IMR-90 (cell line): ENCODE measurements at regions not wholly inside any gene's neighbourhood (a gene's known extent, or its start where the extent isn't known, plus 50 kb on each side); places are given as distances from the start of the nearest gene placed in this dataset.

ENCODE experiments used
- ATAC-seq: fragments of 200-7000 bp; cut with Tn5 transposase; 2 replicates; pipeline ENCODE4 v1.9.1; 2020; ENCODE audit warnings: low read depth, mild to moderate bottlenecking, moderate library complexity
- BruUV-seq: library from RNA; stranded (reverse); fragments of 400-500 nt; replicated peaks from 2 replicates; lab custom pipeline; 2021; lab: Mats Ljungman, UMichigan
- CTCF ChIA-PET: fragments of 300-600 bp; formaldehyde crosslinking; extraction: SDS; loops from one replicate; lab custom pipeline; 2021; ENCODE audit warnings: antibody characterized with exemption; lab: Yijun Ruan, JAX
- POLR2A ChIA-PET: fragments of 300-600 bp; sonication (Branson Sonifier 250); formaldehyde crosslinking; loops from one replicate; lab custom pipeline; 2022; ENCODE audit warnings: antibody characterized with exemption; ENCODE audit not compliant: unreplicated experiment; lab: Charles Lee
- DNase-seq: peaks from one replicate; pipeline ENCODE4 v3.0.0; 2013
- H2AFZ ChIP-seq: replicated peaks from 2 replicates; pipeline ENCODE3; 2013; ENCODE audit warnings: low read length, mild to moderate bottlenecking; ENCODE audit not compliant: poor library complexity
- H2AK5ac ChIP-seq: 2 replicates; pipeline ENCODE4 v1.6.1; 2013; ENCODE audit warnings: low read depth, low read length, inconsistent platforms
- H2AK9ac ChIP-seq: replicated peaks from 2 replicates; pipeline ENCODE3; 2013; ENCODE audit warnings: mild to moderate bottlenecking, low read depth, low read length, moderate library complexity; ENCODE audit not compliant: poor library complexity
- H2BK120ac ChIP-seq: 2 replicates; pipeline ENCODE4 v1.6.1; 2013; ENCODE audit warnings: low read depth, low read length, inconsistent platforms
- H2BK15ac ChIP-seq: 3 replicates; pipeline ENCODE4 v1.6.1; 2013; ENCODE audit warnings: low read depth, low read length, inconsistent platforms
- H2BK20ac ChIP-seq: 2 replicates; pipeline ENCODE4 v1.6.1; 2013; ENCODE audit warnings: low read depth, mild to moderate bottlenecking, inconsistent platforms, low read length, moderate library complexity
- H2BK5ac ChIP-seq: 2 replicates; pipeline ENCODE4 v1.6.1; 2013; ENCODE audit warnings: mild to moderate bottlenecking, low read depth, low read length, inconsistent platforms; ENCODE audit not compliant: poor library complexity, severe bottlenecking
- H3K14ac ChIP-seq: replicated peaks from 2 replicates; pipeline ENCODE4 v1.6.1; 2013; ENCODE audit warnings: low read depth, low read length, inconsistent platforms
- H3K18ac ChIP-seq: 2 replicates; pipeline ENCODE4 v1.6.1; 2013; ENCODE audit warnings: low read depth, low read length, control low read depth
- H3K23ac ChIP-seq: 2 replicates; pipeline ENCODE4 v1.6.1; 2013; ENCODE audit warnings: low read depth, low read length, inconsistent platforms
- H3K27ac ChIP-seq: 2 replicates; pipeline ENCODE4 v1.5.1; 2013; ENCODE audit warnings: mild to moderate bottlenecking, control low read depth, low read length; ENCODE audit not compliant: insufficient read depth
- H3K27me3 ChIP-seq: 2 replicates; pipeline ENCODE4 v1.6.1; 2013; ENCODE audit warnings: low read length; ENCODE audit not compliant: control insufficient read depth, insufficient read depth
- H3K36me3 ChIP-seq: 2 replicates; pipeline ENCODE4 v1.6.1; 2013; ENCODE audit warnings: low read length, mixed read lengths; ENCODE audit not compliant: control insufficient read depth, insufficient read depth
- H3K4ac ChIP-seq: 2 replicates; pipeline ENCODE4 v1.6.1; 2013; ENCODE audit warnings: low read depth, low read length, inconsistent platforms
- H3K4me1 ChIP-seq: 2 replicates; pipeline ENCODE4 v1.6.1; 2013; ENCODE audit warnings: low read length, mixed read lengths; ENCODE audit not compliant: control insufficient read depth, insufficient read depth
- H3K4me2 ChIP-seq: 2 replicates; pipeline ENCODE4 v1.6.1; 2013; ENCODE audit warnings: low read depth, mild to moderate bottlenecking, control low read depth, low read length, moderate library complexity
- H3K4me3 ChIP-seq: 2 replicates; pipeline ENCODE4 v1.5.1; 2013; ENCODE audit warnings: low read depth, mild to moderate bottlenecking, control low read depth, low read length, moderate library complexity; ENCODE audit not compliant: insufficient read depth
- H3K56ac ChIP-seq: 2 replicates; pipeline ENCODE4 v1.6.1; 2013; ENCODE audit warnings: low read length, inconsistent platforms; ENCODE audit not compliant: insufficient read depth; ENCODE audit errors: extremely low read depth
- H3K79me1 ChIP-seq, 2 experiments: 2 replicates each; pipeline ENCODE4 v1.6.1; 2013; ENCODE audit warnings: low read length in 2 of 2, inconsistent platforms in 1 of 2, low read depth in 1 of 2
- H3K9ac ChIP-seq: 2 replicates; pipeline ENCODE4 v1.6.1; 2013; ENCODE audit warnings: low read depth, low read length, control low read depth
- H3K9me1 ChIP-seq: 2 replicates; pipeline ENCODE4 v1.6.1; 2013; ENCODE audit warnings: low read length, inconsistent platforms; ENCODE audit not compliant: insufficient read depth
- H3K9me3 ChIP-seq: 2 replicates; pipeline ENCODE4 v1.6.1; 2013; ENCODE audit warnings: low read length; ENCODE audit not compliant: control insufficient read depth, insufficient read depth
- H4K20me1 ChIP-seq: 2 replicates; pipeline ENCODE4 v1.6.1; 2013; ENCODE audit warnings: low read length, inconsistent platforms; ENCODE audit not compliant: insufficient read depth
- H4K5ac ChIP-seq: 2 replicates; pipeline ENCODE4 v1.6.1; 2013; ENCODE audit warnings: mild to moderate bottlenecking, low read depth, low read length, control low read depth
- H4K8ac ChIP-seq, 2 experiments: 2 replicates each; pipeline ENCODE4 v1.6.1; 2013; ENCODE audit warnings: low read depth in 2 of 2, low read length in 2 of 2, control low read depth in 1 of 2, inconsistent platforms in 1 of 2
- H4K91ac ChIP-seq: 2 replicates; pipeline ENCODE4 v1.6.1; 2013; ENCODE audit warnings: low read depth, low read length, inconsistent platforms; ENCODE audit not compliant: insufficient read depth
- CEBPB ChIP-seq: IDR thresholded peaks from 2 replicates; pipeline ENCODE4 v1.6.1; 2012; ENCODE audit warnings: low read depth, low read length, improper control_type of control experiment
- CHD1 ChIP-seq: IDR thresholded peaks from 2 replicates; pipeline ENCODE4 v1.6.1; 2012; ENCODE audit warnings: low read depth, low read length, improper control_type of control experiment
- MAFK ChIP-seq: IDR thresholded peaks from 2 replicates; pipeline ENCODE4 v1.6.1; 2012; ENCODE audit warnings: low read depth, low read length, improper control_type of control experiment
- MAZ ChIP-seq: IDR thresholded peaks from 2 replicates; pipeline ENCODE4 v1.6.1; 2012; ENCODE audit warnings: low read depth, mild to moderate bottlenecking, low read length, improper control_type of control experiment, moderate library complexity, borderline replicate concordance
- MXI1 ChIP-seq: IDR thresholded peaks from 2 replicates; pipeline ENCODE4 v1.6.1; 2012; ENCODE audit warnings: low read depth, mild to moderate bottlenecking, low read length, moderate library complexity, borderline replicate concordance
- NFE2L2 ChIP-seq: fragments of 150-350 bp; IDR thresholded peaks from 2 replicates; pipeline ENCODE4 v1.6.1; 2016; ENCODE audit warnings: low read depth, mild to moderate bottlenecking, low read length
- POLR2A ChIP-seq: IDR thresholded peaks from 2 replicates; pipeline ENCODE4 v1.6.1; 2012; ENCODE audit warnings: mild to moderate bottlenecking, low read depth, low read length
- RAD21 ChIP-seq: IDR thresholded peaks from 2 replicates; pipeline ENCODE4 v1.6.1; 2012; ENCODE audit warnings: low read length, improper control_type of control experiment
- RCOR1 ChIP-seq: IDR thresholded peaks from 2 replicates; pipeline ENCODE4 v1.6.1; 2012; ENCODE audit warnings: mild to moderate bottlenecking, low read length, improper control_type of control experiment; ENCODE audit not compliant: insufficient replicate concordance
- RFX5 ChIP-seq: IDR thresholded peaks from 2 replicates; pipeline ENCODE4 v1.8.0; 2012; ENCODE audit warnings: low read depth, mild to moderate bottlenecking, low read length, moderate library complexity
- USF2 ChIP-seq: fragments of 150-350 bp; IDR thresholded peaks from 2 replicates; pipeline ENCODE4 v1.6.1; 2017; ENCODE audit warnings: mild to moderate bottlenecking, antibody characterized with exemption, low read length, low read depth
- WGBS, 2 experiments: methylation state at CpG; one replicate each; pipeline versions ENCODE4 v1.1.5 to v1.1.7; 2013; ENCODE audit warnings: missing lambda C conversion rate in 2 of 2; ENCODE audit not compliant: insufficient read length in 1 of 2; ENCODE audit errors: extremely low coverage in 2 of 2; 5-methylcytosine and 5-hydroxymethylcytosine counted together
- dilution Hi-C: fragments of 300-500 bp; cut with HindIII; formaldehyde crosslinking; loops from one replicate; pipeline ENCODE4 v1.14.3; 2018; ENCODE audit warnings: low sequenced_read_pairs; ENCODE audit not compliant: unreplicated experiment
- in situ Hi-C: fragments of 300-500 bp; cut with MboI; formaldehyde crosslinking; loops from 3 replicates; pipeline ENCODE4 v1.14.3; 2019; ENCODE audit warnings: low sequenced_read_pairs, inconsistent platforms, mixed read lengths
- intact Hi-C: fragments of 100-400 bp; cut with micrococcal nuclease; formaldehyde crosslinking; loops from 2 replicates; pipeline ENCODE4 v1.10.0; 2022

GRCh38 chr21:27189870-27190269, 223.0 kb upstream of the ADAMTS5 start:
- H4K91ac ChIP-seq: no peak overlapping the region
- BruUV-seq: no TSS peak
- ChIA-PET POLR2A (no interaction called here), CTCF (no interaction called here)
- H3K4ac ChIP-seq: no peak overlapping the region
- no peak overlapping the region for H2BK120ac ChIP-seq
- H3K23ac ChIP-seq: no peak overlapping the region
- H2AK5ac ChIP-seq: peak overlapping the region; percentile 59; the same call in 1 of the 2 replicates
- peaks cover 2% of the 10 kb centered on the region; the same call in 1 of the 2 replicates for H3K4me1 ChIP-seq
- H3K56ac ChIP-seq: no peak overlapping the region
- H4K20me1 ChIP-seq: no peaks in the 10 kb centered on the region
- H4K8ac ChIP-seq: no peak overlapping the region
- dilution Hi-C loops (no loop called here), intact Hi-C loops (no loop called here), in situ Hi-C loops (no loop called here)
- H2BK20ac ChIP-seq: no peak overlapping the region
- H3K18ac ChIP-seq: no peak overlapping the region
- no peak overlapping the region for H3K27ac ChIP-seq
- no peak overlapping the region for H2BK15ac ChIP-seq
- H4K5ac ChIP-seq: no peak overlapping the region
- H3K9me1 ChIP-seq: no peaks in the 10 kb centered on the region
- no peak overlapping the region for H2BK5ac ChIP-seq
- H2AFZ ChIP-seq: peak overlapping the region; percentile 32
- WGBS, 2 experiments: no CpG with 5 or more reads among the region's 5 CpGs
- H3K9me3 ChIP-seq: no peaks in the 10 kb centered on the region
- no peak for TF ChIP-seq RFX5
- TF ChIP-seq CHD1: no peak
- TF ChIP-seq NFE2L2: no peak
- no peak for TF ChIP-seq CEBPB
- TF ChIP-seq POLR2A: no peak
- TF ChIP-seq MXI1: no peak
- no peak for TF ChIP-seq MAFK
- TF ChIP-seq RAD21: no peak
- no peak for TF ChIP-seq RCOR1
- no peak for TF ChIP-seq USF2
- TF ChIP-seq MAZ: no peak
- no peak overlapping the region for H3K9ac ChIP-seq
- H3K27me3 ChIP-seq: no peaks in the 10 kb centered on the region
- no peak overlapping the region for H3K4me2 ChIP-seq
- no peak overlapping the region for H3K4me3 ChIP-seq
- no peaks in the 10 kb centered on the region for H3K79me1 ChIP-seq
- no peak overlapping the region for H3K14ac ChIP-seq
- ATAC-seq (no peak), DNase-seq (no peak)
- H2AK9ac ChIP-seq: no peak overlapping the region
- H3K36me3 ChIP-seq: no peaks in the 10 kb centered on the region
